Adipocyte (in vitro differentiated cells): ENCODE measurements at regions not wholly inside any gene's neighbourhood (a gene's known extent, or its start where the extent isn't known, plus 50 kb on each side); places are given as distances from the start of the nearest gene placed in this dataset.

Experiments
- DNase-seq: peaks from one replicate; pipeline ENCODE4 v3.0.0-alpha.2; 2015; ENCODE audit warnings: low read depth
- H3K27me3 ChIP-seq: replicated peaks from 2 replicates; pipeline ENCODE4 v1.7.0; 2013; ENCODE audit warnings: mild to moderate bottlenecking, low read length, moderate library complexity; ENCODE audit not compliant: control insufficient read depth, insufficient read depth
- H3K36me3 ChIP-seq: 2 replicates; pipeline ENCODE4 v1.7.0; 2013; ENCODE audit warnings: low read length, mild to moderate bottlenecking, moderate library complexity; ENCODE audit not compliant: control insufficient read depth, insufficient read depth, severe bottlenecking
- H3K4me1 ChIP-seq: 2 replicates; pipeline ENCODE4 v1.7.0; 2013; ENCODE audit warnings: mild to moderate bottlenecking, low read length, moderate library complexity; ENCODE audit not compliant: control insufficient read depth, insufficient read depth
- H3K4me3 ChIP-seq: 2 replicates; pipeline ENCODE4 v1.7.0; 2013; ENCODE audit warnings: mild to moderate bottlenecking, low read length, moderate library complexity
- H3K9ac ChIP-seq: 2 replicates; pipeline ENCODE4 v1.7.0; 2013; ENCODE audit warnings: mild to moderate bottlenecking, low read length, moderate library complexity
- H3K9me3 ChIP-seq: 2 replicates; pipeline ENCODE4 v1.7.0; 2013; ENCODE audit warnings: mild to moderate bottlenecking, low read length, moderate library complexity; ENCODE audit not compliant: control insufficient read depth

GRCh38 chr7:54847921-54848320, 88.9 kb upstream of the SEC61G start:
- H3K27me3 ChIP-seq: no peaks in the 10 kb centered on the region
- DNase-seq: no peak
- no peak overlapping the region for H3K4me3 ChIP-seq
- H3K9ac ChIP-seq: no peak overlapping the region
- H3K9me3 ChIP-seq: peaks cover 5% of the 10 kb centered on the region
- peaks cover 3% of the 10 kb centered on the region for H3K4me1 ChIP-seq
- H3K36me3 ChIP-seq: no peaks in the 10 kb centered on the region

- Histone ChIP-seq H3K4me3 (no peak overlapping the region), H3K27me3 (no peaks in the 10 kb centered on the region), H3K9me3 (peaks cover 5% of the 10 kb centered on the region), H3K36me3 (no peaks in the 10 kb centered on the region), H3K4me1 (peaks cover 16% of the 10 kb centered on the region), H3K9ac (no peak overlapping the region)
- DNase-seq: no peak
Observed at GRCh38 chr7:54856856-54857255, 97.8 kb upstream of the SEC61G start.

- Histone ChIP-seq H3K9ac (no peak overlapping the region), H3K4me1 (peaks cover 16% of the 10 kb centered on the region), H3K36me3 (no peaks in the 10 kb centered on the region), H3K9me3 (peaks cover 5% of the 10 kb centered on the region), H3K27me3 (no peaks in the 10 kb centered on the region), H3K4me3 (no peak overlapping the region)
- no peak for DNase-seq
Observed at GRCh38 chr7:54857294-54857693, 98.3 kb upstream of the SEC61G start.

- DNase-seq: no peak
Observed at GRCh38 chr7:54858008-54858692, 99.1 kb upstream of the SEC61G start.

GRCh38 chr7:54859066-54859465, 100.1 kb upstream of the SEC61G start:
- H3K27me3 ChIP-seq: no peaks in the 10 kb centered on the region
- no peak overlapping the region for H3K9ac ChIP-seq
- H3K36me3 ChIP-seq: no peaks in the 10 kb centered on the region
- no peak overlapping the region for H3K4me3 ChIP-seq
- no peak for DNase-seq
- H3K9me3 ChIP-seq: no peaks in the 10 kb centered on the region
- H3K4me1 ChIP-seq: peaks cover 16% of the 10 kb centered on the region

More at GRCh38 chr7:54858008-54858692, 99.1 kb upstream of the SEC61G start:
- peaks cover 16% of the 10 kb centered on the region for H3K4me1 ChIP-seq
- no peaks in the 10 kb centered on the region for H3K27me3 ChIP-seq
- no peaks in the 10 kb centered on the region for H3K9me3 ChIP-seq
- no peak overlapping the region for H3K4me3 ChIP-seq
- H3K9ac ChIP-seq: no peak overlapping the region
- H3K36me3 ChIP-seq: no peaks in the 10 kb centered on the region

- Histone ChIP-seq H3K9me3 (no peaks in the 10 kb centered on the region), H3K27me3 (no peaks in the 10 kb centered on the region), H3K36me3 (no peaks in the 10 kb centered on the region), H3K9ac (no peak overlapping the region), H3K4me1 (peaks cover 16% of the 10 kb centered on the region), H3K4me3 (no peak overlapping the region)
- no peak for DNase-seq
Observed at GRCh38 chr7:54859545-54859944, 100.5 kb upstream of the SEC61G start.

GRCh38 chr7:54860003-54860775, 101.2 kb upstream of the SEC61G start:
- Histone ChIP-seq H3K4me1 (peaks cover 16% of the 10 kb centered on the region), H3K9ac (no peak overlapping the region)

GRCh38 chr7:54860843-54861242, 101.8 kb upstream of the SEC61G start:
- no peak overlapping the region for H3K4me3 ChIP-seq
- H3K36me3 ChIP-seq: no peaks in the 10 kb centered on the region
- H3K27me3 ChIP-seq: no peaks in the 10 kb centered on the region
- no peaks in the 10 kb centered on the region for H3K9me3 ChIP-seq
- H3K4me1 ChIP-seq: peaks cover 16% of the 10 kb centered on the region
- H3K9ac ChIP-seq: no peak overlapping the region
- DNase-seq: no peak

More at GRCh38 chr7:54860003-54860775, 101.2 kb upstream of the SEC61G start:
- no peak overlapping the region for H3K4me3 ChIP-seq
- H3K36me3 ChIP-seq: no peaks in the 10 kb centered on the region
- H3K27me3 ChIP-seq: no peaks in the 10 kb centered on the region
- peak; percentile 27 for DNase-seq
- no peaks in the 10 kb centered on the region for H3K9me3 ChIP-seq

GRCh38 chr7:54864663-54865062, 105.7 kb upstream of the SEC61G start:
- no peaks in the 10 kb centered on the region for H3K36me3 ChIP-seq
- H3K9ac ChIP-seq: no peak overlapping the region
- H3K27me3 ChIP-seq: no peaks in the 10 kb centered on the region
- no peak overlapping the region for H3K4me3 ChIP-seq
- DNase-seq: no peak
- H3K9me3 ChIP-seq: no peaks in the 10 kb centered on the region
- H3K4me1 ChIP-seq: peaks cover 7% of the 10 kb centered on the region

- DNase-seq: no peak
Observed at GRCh38 chr7:54869523-54869922, 110.5 kb upstream of the SEC61G start.

GRCh38 chr7:54874804-54875203, 115.8 kb upstream of the SEC61G start:
- Histone ChIP-seq H3K27me3 (no peaks in the 10 kb centered on the region), H3K9me3 (no peaks in the 10 kb centered on the region)

More at GRCh38 chr7:54869523-54869922, 110.5 kb upstream of the SEC61G start:
- no peaks in the 10 kb centered on the region for H3K36me3 ChIP-seq
- no peak overlapping the region for H3K9ac ChIP-seq
- H3K4me1 ChIP-seq: no peaks in the 10 kb centered on the region
- H3K9me3 ChIP-seq: no peaks in the 10 kb centered on the region
- H3K27me3 ChIP-seq: no peaks in the 10 kb centered on the region
- no peak overlapping the region for H3K4me3 ChIP-seq

More at GRCh38 chr7:54874804-54875203, 115.8 kb upstream of the SEC61G start:
- H3K4me1 ChIP-seq: peaks cover 6% of the 10 kb centered on the region
- no peak overlapping the region for H3K4me3 ChIP-seq
- H3K9ac ChIP-seq: no peak overlapping the region
- DNase-seq: peak; percentile 8
- no peaks in the 10 kb centered on the region for H3K36me3 ChIP-seq
